Progenitor cell of endocrine pancreas (in vitro differentiated cells): ENCODE measurements at regions not wholly inside any gene's neighbourhood (a gene's known extent, or its start where the extent isn't known, plus 50 kb on each side); places are given as distances from the start of the nearest gene placed in this dataset.

Source experiments
- DNase-seq: peaks from one replicate; pipeline ENCODE4 v3.0.0; 2021; ENCODE audit warnings: low spot score; ENCODE audit not compliant: unreplicated experiment
- H3K27ac Mint-ChIP-seq: 2 replicates; pipeline ENCODE4 v1.8.0; 2021; ENCODE audit warnings: mild to moderate bottlenecking, moderate library complexity, mixed read lengths
- H3K27me3 Mint-ChIP-seq: 2 replicates; pipeline ENCODE4 v1.8.0; 2021; ENCODE audit warnings: mixed read lengths
- H3K36me3 Mint-ChIP-seq: 2 replicates; pipeline ENCODE4 v1.8.0; 2022; ENCODE audit warnings: mixed read lengths; ENCODE audit not compliant: insufficient read depth
- H3K4me1 Mint-ChIP-seq: 2 replicates; pipeline ENCODE4 v1.8.0; 2021; ENCODE audit warnings: low read depth, mixed read lengths
- H3K4me3 Mint-ChIP-seq: 2 replicates; pipeline ENCODE4 v1.8.0; 2021; ENCODE audit warnings: low read depth, mild to moderate bottlenecking, moderate library complexity, mixed read lengths
- H3K9me3 Mint-ChIP-seq: 2 replicates; pipeline ENCODE4 v1.8.0; 2021; ENCODE audit warnings: low read depth, mixed read lengths
- TF ChIP-seq, protein P1 (sequence below): fragments of 200-600 bp; sonication (generic); IDR thresholded peaks from one replicate; pipeline ENCODE4 v1.5.0; 2021; ENCODE audit warnings: antibody characterized with exemption, mild to moderate bottlenecking; ENCODE audit not compliant: unreplicated experiment

- H3K4me1 Mint-ChIP-seq = peaks cover 2% of the 10 kb centered on the region
- peaks cover 2% of the 10 kb centered on the region for H3K9me3 Mint-ChIP-seq
- H3K36me3 Mint-ChIP-seq = no peaks in the 10 kb centered on the region
- TF ChIP-seq, protein P1, sequence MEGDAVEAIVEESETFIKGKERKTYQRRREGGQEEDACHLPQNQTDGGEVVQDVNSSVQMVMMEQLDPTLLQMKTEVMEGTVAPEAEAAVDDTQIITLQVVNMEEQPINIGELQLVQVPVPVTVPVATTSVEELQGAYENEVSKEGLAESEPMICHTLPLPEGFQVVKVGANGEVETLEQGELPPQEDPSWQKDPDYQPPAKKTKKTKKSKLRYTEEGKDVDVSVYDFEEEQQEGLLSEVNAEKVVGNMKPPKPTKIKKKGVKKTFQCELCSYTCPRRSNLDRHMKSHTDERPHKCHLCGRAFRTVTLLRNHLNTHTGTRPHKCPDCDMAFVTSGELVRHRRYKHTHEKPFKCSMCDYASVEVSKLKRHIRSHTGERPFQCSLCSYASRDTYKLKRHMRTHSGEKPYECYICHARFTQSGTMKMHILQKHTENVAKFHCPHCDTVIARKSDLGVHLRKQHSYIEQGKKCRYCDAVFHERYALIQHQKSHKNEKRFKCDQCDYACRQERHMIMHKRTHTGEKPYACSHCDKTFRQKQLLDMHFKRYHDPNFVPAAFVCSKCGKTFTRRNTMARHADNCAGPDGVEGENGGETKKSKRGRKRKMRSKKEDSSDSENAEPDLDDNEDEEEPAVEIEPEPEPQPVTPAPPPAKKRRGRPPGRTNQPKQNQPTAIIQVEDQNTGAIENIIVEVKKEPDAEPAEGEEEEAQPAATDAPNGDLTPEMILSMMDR = no peak
- no peak for DNase-seq
- peaks cover 2% of the 10 kb centered on the region for H3K27me3 Mint-ChIP-seq
- no peak overlapping the region for H3K27ac Mint-ChIP-seq
- H3K4me3 Mint-ChIP-seq = no peak overlapping the region
Observed at GRCh38 chr6:1553562-1554083, 56.1 kb upstream of the FOXC1 start.

DNA sequence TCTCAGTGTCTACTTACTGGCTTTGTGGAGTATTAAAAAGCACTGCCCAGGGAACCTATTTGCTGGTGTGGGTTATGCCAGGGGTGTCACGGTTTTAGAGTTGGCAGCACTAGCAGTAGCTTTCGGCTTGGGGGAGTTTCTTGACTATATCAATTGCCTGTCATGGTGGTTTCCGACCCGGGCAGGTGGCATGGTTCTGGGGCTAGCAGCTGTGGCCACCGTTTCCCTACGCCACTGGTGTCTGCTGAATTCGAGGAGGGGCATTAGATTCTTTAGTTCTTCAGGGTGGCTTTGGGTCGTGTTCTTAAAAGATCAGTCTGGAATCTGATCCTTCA is 55.6 kb upstream of the FOXC1 start:
- Mint-ChIP-seq H3K36me3 (no peaks in the 10 kb centered on the region), H3K9me3 (peaks cover 2% of the 10 kb centered on the region), H3K27me3 (peaks cover 2% of the 10 kb centered on the region), H3K27ac (no peak overlapping the region), H3K4me3 (no peak overlapping the region), H3K4me1 (peaks cover 2% of the 10 kb centered on the region)
- TF ChIP-seq, protein P1 = no peak
- DNase-seq = no peak

DNA sequence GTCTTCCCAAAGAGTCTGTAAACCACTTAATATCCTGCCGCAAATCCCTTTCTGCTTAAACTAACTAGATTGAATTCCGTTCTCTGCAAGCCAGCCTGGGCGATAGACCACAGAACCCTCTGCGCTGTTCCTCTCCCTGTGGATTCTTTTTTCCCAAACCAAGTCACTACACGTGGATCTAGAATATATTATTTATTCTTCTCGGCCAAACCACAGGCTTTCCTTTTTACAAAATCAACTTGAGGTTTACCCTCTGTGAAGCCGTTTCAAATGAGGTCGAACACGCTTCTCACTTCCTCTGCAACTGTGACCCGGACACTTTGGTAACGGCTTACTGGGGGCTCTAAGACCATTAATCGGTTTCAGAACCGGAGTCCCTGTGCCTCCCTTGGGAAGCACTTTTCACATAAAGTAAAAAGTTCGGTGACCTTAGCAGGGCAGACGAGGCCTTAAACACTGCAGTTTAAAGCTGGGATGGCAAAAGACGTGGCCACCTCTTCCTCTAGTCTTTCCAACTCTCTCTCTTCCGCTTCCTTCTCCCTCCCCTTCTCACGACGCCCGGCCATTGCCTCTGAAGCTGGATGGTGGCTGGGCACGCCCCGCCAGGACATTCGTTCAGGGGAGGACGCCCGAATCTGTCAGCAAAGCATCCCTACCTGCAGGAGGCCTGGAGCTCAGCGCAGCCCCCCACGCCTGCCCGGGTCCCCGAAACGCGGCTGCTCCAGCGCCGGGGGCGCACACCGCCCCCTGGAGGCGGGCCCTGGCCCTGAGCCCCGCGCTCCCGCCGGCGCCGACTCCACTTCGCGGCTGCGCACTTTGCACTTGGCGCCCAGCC is 55.0 kb upstream of the FOXC1 start:
- peaks cover 2% of the 10 kb centered on the region for H3K9me3 Mint-ChIP-seq
- no peaks in the 10 kb centered on the region for H3K36me3 Mint-ChIP-seq
- TF ChIP-seq, protein P1 = peak; percentile 13
- peaks cover 2% of the 10 kb centered on the region for H3K4me1 Mint-ChIP-seq
- H3K27ac Mint-ChIP-seq = no peak overlapping the region
- DNase-seq = no peak
- H3K4me3 Mint-ChIP-seq = no peak overlapping the region
- H3K27me3 Mint-ChIP-seq = peaks cover 2% of the 10 kb centered on the region

GRCh38 chr6:1558388-1558787 is 51.3 kb upstream of the FOXC1 start:
- TF ChIP-seq, protein P1 = no peak
- H3K36me3 Mint-ChIP-seq = no peaks in the 10 kb centered on the region
- no peak for DNase-seq
- no peak overlapping the region for H3K4me3 Mint-ChIP-seq
- peaks cover 4% of the 10 kb centered on the region for H3K4me1 Mint-ChIP-seq
- peaks cover 2% of the 10 kb centered on the region for H3K9me3 Mint-ChIP-seq
- peaks cover 5% of the 10 kb centered on the region for H3K27me3 Mint-ChIP-seq
- no peak overlapping the region for H3K27ac Mint-ChIP-seq
